H1 (cell line): ENCODE measurements at regions not wholly inside any gene's neighbourhood (a gene's known extent, or its start where the extent isn't known, plus 50 kb on each side); places are given as distances from the start of the nearest gene placed in this dataset.

Experiments
- CTCF ChIA-PET: fragments of 300-600 bp; sonication (Branson Sonifier 250); formaldehyde crosslinking; loops from one replicate; lab custom pipeline; 2021; ENCODE audit not compliant: partially characterized antibody; lab: Charles Lee
- POLR2A ChIA-PET: fragments of 300-600 bp; sonication (Branson Sonifier 250); formaldehyde crosslinking; loops from one replicate; lab custom pipeline; 2021; ENCODE audit warnings: inconsistent platforms; ENCODE audit not compliant: partially characterized antibody; lab: Charles Lee
- DNase-seq, 2 experiments: peaks; one replicate each; pipeline versions ENCODE4 v3.0.0 to v3.0.0-alpha.2; 2010 to 2022; ENCODE audit warnings: low spot score in 2 of 2, low read depth in 1 of 2, mixed read lengths in 1 of 2
- FAIRE-seq: peaks from 2 replicates; lab custom pipeline; 2011; peaks lifted over from hg19 to GRCh38; lab: Jason Lieb, UNC
- H2AFZ ChIP-seq: 2 replicates; pipeline ENCODE4 v1.8.1; 2012; ENCODE audit warnings: low read length, inconsistent platforms
- H2AK5ac ChIP-seq: 2 replicates; pipeline ENCODE4 v1.6.1; 2013; ENCODE audit warnings: low read depth, low read length
- H2BK120ac ChIP-seq: replicated peaks from 2 replicates; pipeline ENCODE3; 2013; ENCODE audit warnings: low read depth, low read length, inconsistent platforms
- H2BK12ac ChIP-seq: 2 replicates; pipeline ENCODE4 v1.6.1; 2013; ENCODE audit warnings: low read depth, low read length
- H2BK15ac ChIP-seq: 2 replicates; pipeline ENCODE4 v1.6.1; 2013; ENCODE audit warnings: low read length
- H2BK20ac ChIP-seq: 2 replicates; pipeline ENCODE4 v1.6.1; 2013; ENCODE audit warnings: low read length
- H2BK5ac ChIP-seq: 2 replicates; pipeline ENCODE4 v1.6.1; 2013; ENCODE audit warnings: low read depth, low read length
- H3K14ac ChIP-seq: 2 replicates; pipeline ENCODE4 v1.6.1; 2013; ENCODE audit warnings: inconsistent platforms; ENCODE audit not compliant: insufficient read length
- H3K18ac ChIP-seq: 2 replicates; pipeline ENCODE4 v1.6.1; 2013; ENCODE audit warnings: low read length; ENCODE audit errors: extremely low read depth
- H3K23ac ChIP-seq: 2 replicates; pipeline ENCODE4 v1.6.1; 2013; ENCODE audit warnings: inconsistent platforms; ENCODE audit not compliant: insufficient read length
- H3K23me2 ChIP-seq: 2 replicates; pipeline ENCODE4 v1.6.1; 2013; ENCODE audit warnings: low read depth, low read length
- H3K27ac ChIP-seq: 2 replicates; pipeline ENCODE4 v1.6.1; 2011; ENCODE audit warnings: low read depth, low read length, inconsistent platforms
- H3K27me3 ChIP-seq, 4 experiments: replicated peaks in 1 of 4; 1 replicate in 1 of 4; 2 replicates in 3 of 4; pipeline versions ENCODE4 v1.6.1 to v1.8.1; 2011 to 2013; ENCODE audit warnings: low read length in 3 of 4, mild to moderate bottlenecking in 3 of 4, inconsistent platforms in 2 of 4, mixed read lengths in 2 of 4, moderate library complexity in 1 of 4; ENCODE audit not compliant: control insufficient read depth in 3 of 4, insufficient read depth in 3 of 4; ENCODE audit errors: extremely low read depth in 1 of 4
- H3K36me3 ChIP-seq, 4 experiments: 2 replicates each; pipeline versions ENCODE4 v1.6.1 to v1.8.1; 2011 to 2013; ENCODE audit warnings: mild to moderate bottlenecking in 4 of 4, low read length in 3 of 4, moderate library complexity in 2 of 4, control low read depth in 1 of 4, inconsistent platforms in 1 of 4; ENCODE audit not compliant: insufficient read depth in 4 of 4, control insufficient read depth in 2 of 4
- H3K4ac ChIP-seq: replicated peaks from 2 replicates; pipeline ENCODE3; 2013; ENCODE audit warnings: low read length, low read depth, mixed read lengths, inconsistent platforms; ENCODE audit not compliant: insufficient read length
- H3K4me1 ChIP-seq, 4 experiments: replicated peaks in 1 of 4; 1 replicate in 1 of 4; 2 replicates in 3 of 4; pipeline versions ENCODE4 v1.6.1 to v1.8.1; 2011 to 2013; ENCODE audit warnings: low read length in 3 of 4, inconsistent platforms in 2 of 4, mixed read lengths in 1 of 4; ENCODE audit not compliant: insufficient read depth in 4 of 4, control insufficient read depth in 3 of 4
- H3K4me2 ChIP-seq, 2 experiments: 2 replicates each; pipeline versions ENCODE4 v1.6.1 to v1.8.1; 2011 to 2013; ENCODE audit warnings: low read depth in 2 of 2, low read length in 2 of 2, control low read depth in 1 of 2, inconsistent platforms in 1 of 2, mild to moderate bottlenecking in 1 of 2; ENCODE audit not compliant: insufficient read depth in 1 of 2
- H3K4me3 ChIP-seq, 4 experiments: fragments of 200-600, 300-600 bp in 1 of 4; sonication (generic), shearing (Covaris generic), sonication (Bioruptor Twin) in 1 of 4; 2 replicates each; pipeline versions ENCODE4 v1.5.1 to v1.8.1; 2011 to 2016; ENCODE audit warnings: low read length in 4 of 4, low read depth in 3 of 4, control low read depth in 2 of 4, inconsistent platforms in 2 of 4, mild to moderate bottlenecking in 2 of 4, mixed read lengths in 1 of 4, moderate library complexity in 1 of 4; ENCODE audit not compliant: insufficient read depth in 2 of 4; ENCODE audit errors: extremely low read depth in 1 of 4
- H3K56ac ChIP-seq: replicated peaks from 2 replicates; pipeline ENCODE3; 2013; ENCODE audit warnings: low read depth, mild to moderate bottlenecking, mixed read lengths, low read length, inconsistent platforms; ENCODE audit not compliant: insufficient read length
- H3K79me1 ChIP-seq: 2 replicates; pipeline ENCODE4 v1.6.1; 2013; ENCODE audit warnings: low read depth, low read length, control low read depth
- H3K79me2 ChIP-seq, 2 experiments: 2 replicates each; pipeline versions ENCODE4 v1.6.1 to v1.8.1; 2012 to 2013; ENCODE audit warnings: low read length in 2 of 2, mild to moderate bottlenecking in 2 of 2, inconsistent platforms in 1 of 2; ENCODE audit not compliant: insufficient read depth in 2 of 2, control insufficient read depth in 1 of 2
- H3K9ac ChIP-seq, 4 experiments: replicated peaks in 1 of 4; 1 replicate in 1 of 4; 2 replicates in 3 of 4; pipeline versions ENCODE4 v1.6.1 to v1.8.1; 2011 to 2013; ENCODE audit warnings: low read depth in 3 of 4, low read length in 3 of 4, control low read depth in 2 of 4, mild to moderate bottlenecking in 2 of 4, moderate library complexity in 2 of 4, inconsistent platforms in 1 of 4; ENCODE audit errors: extremely low read depth in 1 of 4
- H3K9me3 ChIP-seq, 2 experiments: 2 replicates each; pipeline versions ENCODE4 v1.6.1 to v1.8.1; 2012 to 2013; ENCODE audit warnings: mild to moderate bottlenecking in 2 of 2, moderate library complexity in 2 of 2, control low read depth in 1 of 2, inconsistent platforms in 1 of 2, low read depth in 1 of 2, low read length in 1 of 2, mixed read lengths in 1 of 2; ENCODE audit not compliant: insufficient read depth in 2 of 2
- H4K20me1 ChIP-seq, 2 experiments: replicated peaks in 1 of 2; 2 replicates each; pipeline versions ENCODE3 to v1.8.1; 2011 to 2013; ENCODE audit warnings: inconsistent platforms in 2 of 2, low read length in 2 of 2, mild to moderate bottlenecking in 1 of 2; ENCODE audit not compliant: insufficient read depth in 2 of 2, control insufficient read depth in 1 of 2
- H4K5ac ChIP-seq: 2 replicates; pipeline ENCODE4 v1.6.1; 2013; ENCODE audit warnings: low read length, low read depth, mixed read lengths, inconsistent platforms; ENCODE audit not compliant: insufficient read length
- H4K8ac ChIP-seq: 2 replicates; pipeline ENCODE4 v1.8.0; 2013; ENCODE audit warnings: mild to moderate bottlenecking, moderate library complexity, low read length, inconsistent platforms; ENCODE audit not compliant: insufficient read depth; ENCODE audit errors: extremely low read depth
- H4K91ac ChIP-seq: replicated peaks from 2 replicates; pipeline ENCODE3; 2013; ENCODE audit warnings: low read length, mixed read lengths, inconsistent platforms; ENCODE audit not compliant: insufficient read length
- ATF3 ChIP-seq: IDR thresholded peaks from 2 replicates; pipeline ENCODE4 v1.6.1; 2011; ENCODE audit warnings: low read depth, mild to moderate bottlenecking, low read length; ENCODE audit not compliant: insufficient read depth
- CBX8 ChIP-seq: fragments of 300-800, 300-1000 bp; sonication (generic); IDR thresholded peaks from 2 replicates; pipeline ENCODE4 v1.7.1; 2016; ENCODE audit warnings: low read depth, low read length, borderline replicate concordance
- CTCF ChIP-seq, 3 experiments: IDR thresholded peaks; 1 replicate in 2 of 3; 2 replicates in 1 of 3; pipeline versions ENCODE4 v1.5.1 to v1.6.1; 2011; ENCODE audit warnings: low read length in 3 of 3, mild to moderate bottlenecking in 3 of 3, inconsistent platforms in 2 of 3, low read depth in 1 of 3, moderate library complexity in 1 of 3; ENCODE audit not compliant: insufficient read depth in 1 of 3; ENCODE audit errors: control extremely low read depth in 1 of 3
- EGR1 ChIP-seq: IDR thresholded peaks from 2 replicates; pipeline ENCODE4 v1.6.1; 2011; ENCODE audit warnings: low read depth, low read length, borderline replicate concordance
- KDM5A ChIP-seq: fragments of 200-600 bp; IDR thresholded peaks from 2 replicates; pipeline ENCODE4 v1.7.1; 2012; ENCODE audit warnings: mild to moderate bottlenecking, low read length, inconsistent platforms, mixed read lengths
- NRF1 ChIP-seq: IDR thresholded peaks from 2 replicates; pipeline ENCODE4 v1.6.1; 2011; ENCODE audit warnings: mild to moderate bottlenecking, low read depth, low read length, improper control_type of control experiment
- PHF8 ChIP-seq: fragments of 200-600 bp; sonication (generic); conservative IDR thresholded peaks from 2 replicates; pipeline ENCODE4 v1.7.1; 2012; ENCODE audit warnings: low read depth, mild to moderate bottlenecking, inconsistent platforms, low read length, moderate library complexity
- RFX5 ChIP-seq: IDR thresholded peaks from 2 replicates; pipeline ENCODE4 v1.6.1; 2011; ENCODE audit warnings: low read depth, low read length, improper control_type of control experiment, borderline replicate concordance
- SIN3A ChIP-seq, 2 experiments: IDR thresholded peaks in 1 of 2; conservative IDR thresholded peaks in 1 of 2; 2 replicates each; pipeline ENCODE4 v1.6.1; 2011 to 2012; ENCODE audit warnings: low read length in 2 of 2, improper control_type of control experiment in 1 of 2, low read depth in 1 of 2, mild to moderate bottlenecking in 1 of 2
- SIRT6 ChIP-seq: IDR thresholded peaks from one replicate; pipeline ENCODE4 v1.7.1; 2012; ENCODE audit warnings: low read length, inconsistent platforms
- SP1 ChIP-seq: IDR thresholded peaks from 2 replicates; pipeline ENCODE4 v1.6.1; 2011; ENCODE audit warnings: low read depth, low read length
- SP2 ChIP-seq: IDR thresholded peaks from 2 replicates; pipeline ENCODE4 v1.6.1; 2012; ENCODE audit warnings: mild to moderate bottlenecking, low read length, inconsistent platforms
- WGBS, 2 experiments: shearing (Covaris generic) in 1 of 2; methylation state at CpG; one replicate each; pipeline versions ENCODE4 v1.1.6 to v1.1.7; 2013 to 2015; ENCODE audit warnings: low lambda C conversion rate in 2 of 2, mixed read lengths in 2 of 2, inconsistent platforms in 1 of 2, low coverage in 1 of 2, missing lambda C conversion rate in 1 of 2; ENCODE audit not compliant: insufficient replicate concordance in 2 of 2, insufficient coverage in 1 of 2, insufficient read length in 1 of 2; ENCODE audit errors: extremely low coverage in 1 of 2, missing lambda C conversion rate in 1 of 2; 5-methylcytosine and 5-hydroxymethylcytosine counted together

GRCh38 chr13:74021505-74021904, 112.7 kb downstream of the KLF12 start:
- no peak for FAIRE-seq
- CTCF ChIA-PET = interaction anchor here (2.7 kb wide), 1 partner anchor 15 kb away, joined by 7 read pairs; no protein-coding TSS in a partner anchor
- TF ChIP-seq CBX8 = no peak
- no peak for TF ChIP-seq SP2
- TF ChIP-seq KDM5A = no peak
- no peak for TF ChIP-seq RFX5
- no peak for TF ChIP-seq ATF3
- no peak for TF ChIP-seq CTCF (IDR thresholded peaks at IDR 0.05; ENCODE audit: control extremely low read depth in 1 of 3, insufficient read depth in 1 of 3, low read depth in 1 of 3, low read length in 3 of 3)
- TF ChIP-seq SIN3A (conservative IDR thresholded peaks at IDR 0.05 in 1 of 2, IDR thresholded peaks at IDR 0.05 in 1 of 2; ENCODE audit: low read depth in 1 of 2, low read length in 2 of 2) = no peak
- no peak for TF ChIP-seq SIRT6
- no peak for TF ChIP-seq SP1
- no peak for TF ChIP-seq EGR1
- TF ChIP-seq NRF1 = no peak
- no peak for TF ChIP-seq PHF8

More at GRCh38 chr13:74021505-74021904, 112.7 kb downstream of the KLF12 start:
- no peaks in the 10 kb centered on the region for H3K23me2 ChIP-seq
- H3K4me2 ChIP-seq = no peak overlapping the region
- WGBS, 2 experiments = 85% methylated on average over 2 of the region's 2 CpGs; no CpG with 5 or more reads in 1 of the 2 experiments
- H3K4ac ChIP-seq = no peak overlapping the region
- H3K14ac ChIP-seq = no peak overlapping the region
- POLR2A ChIA-PET = no interaction called here
- no peak overlapping the region for H3K18ac ChIP-seq
- H3K36me3 ChIP-seq = no peaks in the 10 kb centered on the region
- H3K56ac ChIP-seq = no peak overlapping the region
- no peak overlapping the region for H4K8ac ChIP-seq
- H2AFZ ChIP-seq = no peak overlapping the region
- no peak for DNase-seq
- no peaks in the 10 kb centered on the region for H3K79me2 ChIP-seq
- no peak overlapping the region for H4K5ac ChIP-seq
- H2AK5ac ChIP-seq = no peak overlapping the region
- H3K79me1 ChIP-seq = no peaks in the 10 kb centered on the region
- no peak overlapping the region for H2BK5ac ChIP-seq
- peaks cover 0 to 9% (median 0%) of the 10 kb centered on the region in 4 experiments; a peak in 1 of 7 replicates for H3K4me1 ChIP-seq
- no peak overlapping the region for H2BK20ac ChIP-seq
- H3K9ac ChIP-seq = no peak overlapping the region
- no peak overlapping the region for H3K27ac ChIP-seq
- no peak overlapping the region for H3K4me3 ChIP-seq
- H2BK120ac ChIP-seq = no peak overlapping the region
- no peak overlapping the region for H4K91ac ChIP-seq
- H4K20me1 ChIP-seq = no peaks in the 10 kb centered on the region
- H2BK12ac ChIP-seq = no peak overlapping the region
- H2BK15ac ChIP-seq = no peak overlapping the region
- no peaks in the 10 kb centered on the region for H3K27me3 ChIP-seq
- H3K9me3 ChIP-seq = no peaks in the 10 kb centered on the region
- H3K23ac ChIP-seq = no peak overlapping the region
